Tibial nerve (tissue), 4 donors: ENCODE measurements at regions not wholly inside any gene's neighbourhood (a gene's known extent, or its start where the extent isn't known, plus 50 kb on each side); places are given as distances from the start of the nearest gene placed in this dataset.

ENCODE experiments used
- DNase-seq, 2 donors: peaks; one replicate each; pipeline ENCODE4 v3.0.0-alpha.2; 2019; ENCODE audit warnings: low spot score in 2 of 2
- H3K27ac ChIP-seq, 4 donors: fragments of 200-600 bp; sonication (generic) in 3 of 4; one replicate each; pipeline ENCODE4 v1.5.1; 2017 to 2019; ENCODE audit warnings: mild to moderate bottlenecking in 1 of 4
- H3K27me3 ChIP-seq, 2 donors: fragments of 200-600 bp; sonication (generic) in 1 of 2; one replicate each; pipeline versions ENCODE4 v1.5.1 to v1.6.0; 2017 to 2019
- H3K36me3 ChIP-seq, 3 donors: fragments of 200-600 bp; sonication (generic); one replicate each; pipeline ENCODE4 v1.5.1; 2018 to 2019
- H3K4me1 ChIP-seq, 4 donors: fragments of 200-600 bp; sonication (generic) in 3 of 4; one replicate each; pipeline ENCODE4 v1.5.1; 2017 to 2019
- H3K4me3 ChIP-seq, 4 donors: fragments of 200-600 bp; sonication (generic) in 3 of 4; one replicate each; pipeline ENCODE4 v1.5.1; 2017 to 2019; ENCODE audit warnings: mild to moderate bottlenecking in 1 of 4, moderate library complexity in 1 of 4
- H3K9me3 ChIP-seq, 4 donors: fragments of 200-600 bp; sonication (generic) in 3 of 4; one replicate each; pipeline ENCODE4 v1.5.1; 2017 to 2019
- EP300 ChIP-seq, 2 donors: sonication (generic); formaldehyde crosslinking; IDR thresholded peaks; one replicate each; pipeline ENCODE4 v1.6.1; 2017; ENCODE audit warnings: antibody characterized with exemption in 2 of 2, mild to moderate bottlenecking in 1 of 2
- POLR2A ChIP-seq, 2 donors: fragments of 450-650 bp; IDR thresholded peaks; one replicate each; pipeline ENCODE4 v1.6.1; 2017; ENCODE audit warnings: antibody characterized with exemption in 2 of 2, mild to moderate bottlenecking in 2 of 2, moderate library complexity in 2 of 2
- WGBS, 2 donors: methylation state at CpG; one replicate each; pipeline ENCODE4 v1.1.5; 2018; 5-methylcytosine and 5-hydroxymethylcytosine counted together
- TF ChIP-seq, protein P1 (sequence below), 5 experiments: fragments of 200-600 bp in 3 of 5; fragments of 450-650 bp in 2 of 5; sonication (generic) in 3 of 5; IDR thresholded peaks; one replicate each; pipeline ENCODE4 v1.5.1; 2016 to 2019; ENCODE audit warnings: antibody characterized with exemption in 5 of 5, mild to moderate bottlenecking in 3 of 5, moderate library complexity in 2 of 5

DNA sequence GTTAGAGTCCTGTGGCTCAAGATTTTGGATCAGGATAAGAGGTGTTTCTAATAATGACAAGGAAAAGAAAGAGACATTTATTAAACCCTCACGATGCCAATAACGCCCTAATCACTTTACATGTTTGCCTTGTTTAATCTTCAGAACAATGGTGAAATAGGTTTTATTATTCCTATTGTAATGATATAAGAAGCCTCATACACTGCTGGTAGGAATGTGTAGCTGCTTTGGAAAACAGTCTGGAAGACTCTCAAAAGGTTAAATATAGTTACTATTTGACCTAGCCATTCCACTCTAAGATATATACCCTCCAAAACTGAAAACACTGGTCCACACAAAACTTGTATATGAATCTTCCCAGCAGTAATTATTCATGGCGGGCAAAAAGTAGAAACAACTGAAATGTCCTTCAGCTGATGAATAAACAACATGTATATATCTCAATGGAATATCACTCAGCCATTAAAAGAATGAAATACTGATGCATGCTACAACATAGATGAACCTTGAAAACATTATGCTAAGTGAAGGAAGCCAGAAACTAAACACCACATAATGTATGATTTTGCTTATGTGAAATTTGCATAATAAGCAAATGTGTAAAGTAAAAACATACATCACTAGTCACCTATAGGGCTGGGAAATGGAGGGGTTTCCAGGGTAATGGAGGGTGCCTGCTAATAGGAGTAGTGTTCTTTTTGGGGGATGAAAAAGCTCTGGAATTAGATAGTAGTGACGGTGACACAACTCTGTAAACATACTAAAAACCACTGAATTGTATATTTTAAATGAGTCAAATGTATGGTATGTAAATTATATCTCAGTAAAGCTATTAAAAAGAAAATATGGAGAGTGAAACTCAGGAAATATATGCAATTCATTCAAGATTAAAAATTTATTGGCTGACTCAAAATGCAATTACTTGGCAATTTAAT is 76.9 kb upstream of the ANK3 start:
- no peak overlapping the region for H3K4me3 ChIP-seq
- H3K4me1 ChIP-seq = peaks cover 0 to 7% (median 0%) of the 10 kb centered on the region in 4 donors
- DNase-seq = no peak
- no peaks in the 10 kb centered on the region for H3K9me3 ChIP-seq
- no peaks in the 10 kb centered on the region for H3K36me3 ChIP-seq
- peak overlapping the region in 1 of 4 donors; percentile 14 for H3K27ac ChIP-seq
- H3K27me3 ChIP-seq = no peaks in the 10 kb centered on the region
- TF ChIP-seq POLR2A (IDR thresholded peaks at IDR 0.05) (no peak), EP300 (IDR thresholded peaks at IDR 0.05) (no peak)
- TF ChIP-seq, protein P1, sequence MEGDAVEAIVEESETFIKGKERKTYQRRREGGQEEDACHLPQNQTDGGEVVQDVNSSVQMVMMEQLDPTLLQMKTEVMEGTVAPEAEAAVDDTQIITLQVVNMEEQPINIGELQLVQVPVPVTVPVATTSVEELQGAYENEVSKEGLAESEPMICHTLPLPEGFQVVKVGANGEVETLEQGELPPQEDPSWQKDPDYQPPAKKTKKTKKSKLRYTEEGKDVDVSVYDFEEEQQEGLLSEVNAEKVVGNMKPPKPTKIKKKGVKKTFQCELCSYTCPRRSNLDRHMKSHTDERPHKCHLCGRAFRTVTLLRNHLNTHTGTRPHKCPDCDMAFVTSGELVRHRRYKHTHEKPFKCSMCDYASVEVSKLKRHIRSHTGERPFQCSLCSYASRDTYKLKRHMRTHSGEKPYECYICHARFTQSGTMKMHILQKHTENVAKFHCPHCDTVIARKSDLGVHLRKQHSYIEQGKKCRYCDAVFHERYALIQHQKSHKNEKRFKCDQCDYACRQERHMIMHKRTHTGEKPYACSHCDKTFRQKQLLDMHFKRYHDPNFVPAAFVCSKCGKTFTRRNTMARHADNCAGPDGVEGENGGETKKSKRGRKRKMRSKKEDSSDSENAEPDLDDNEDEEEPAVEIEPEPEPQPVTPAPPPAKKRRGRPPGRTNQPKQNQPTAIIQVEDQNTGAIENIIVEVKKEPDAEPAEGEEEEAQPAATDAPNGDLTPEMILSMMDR (IDR thresholded peaks at IDR 0.05) = no peak
- WGBS, 2 donors = 74 to 81% methylated on average over 4 of the region's 4 CpGs

DNA sequence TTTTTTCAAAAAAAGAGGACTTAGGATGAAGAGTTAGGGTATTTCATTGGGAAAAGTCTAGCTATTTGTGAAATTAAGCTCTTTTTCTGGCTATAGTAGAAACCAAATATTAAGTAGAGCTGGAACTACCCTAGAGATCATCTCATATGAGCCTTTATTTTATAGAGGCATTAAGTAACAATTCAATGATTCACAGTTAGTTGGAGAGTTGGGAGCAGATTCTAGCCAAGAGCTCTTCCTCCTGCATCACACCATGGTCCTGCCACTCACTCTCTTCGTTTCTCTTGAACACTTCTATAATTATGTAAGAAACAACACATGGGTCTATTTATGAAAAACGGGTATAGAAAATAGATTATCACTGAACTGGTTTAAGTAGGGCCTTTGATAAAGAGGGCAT is 76.1 kb upstream of the ANK3 start:
- H3K27me3 ChIP-seq = no peaks in the 10 kb centered on the region
- TF ChIP-seq POLR2A (IDR thresholded peaks at IDR 0.05) = no peak
- TF ChIP-seq EP300 (IDR thresholded peaks at IDR 0.05) = no peak
- TF ChIP-seq, protein P1 (IDR thresholded peaks at IDR 0.05) = no peak
- H3K4me3 ChIP-seq = no peak overlapping the region
- peaks cover 0 to 10% (median 0%) of the 10 kb centered on the region in 4 donors for H3K4me1 ChIP-seq
- peak overlapping the region in 1 of 4 donors; percentile 14 for H3K27ac ChIP-seq
- H3K36me3 ChIP-seq = no peaks in the 10 kb centered on the region
- H3K9me3 ChIP-seq = no peaks in the 10 kb centered on the region
- no peak for DNase-seq
- WGBS, 2 donors = 30 to 51% methylated on average over 2 of the region's 2 CpGs

DNA sequence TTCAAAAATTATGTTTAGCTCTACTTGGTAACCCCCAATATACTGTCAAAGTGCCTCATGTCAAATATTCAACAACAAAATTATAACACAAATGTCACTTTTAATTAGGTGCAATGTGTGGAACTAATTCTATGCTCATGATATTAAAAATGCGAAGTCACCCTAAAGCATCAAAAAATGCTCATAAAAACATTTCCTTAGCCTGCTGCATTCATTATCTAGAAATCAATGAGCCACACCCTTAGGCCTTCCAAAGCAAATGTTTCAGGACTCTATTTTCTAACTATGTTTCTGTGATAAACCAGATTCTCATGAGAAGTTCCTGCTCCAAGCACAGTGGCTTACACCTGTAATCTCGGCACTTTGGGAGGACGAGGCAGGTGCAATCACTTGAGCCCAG is 75.0 kb upstream of the ANK3 start:
- Histone ChIP-seq H3K4me3 (no peak overlapping the region), H3K36me3 (no peaks in the 10 kb centered on the region), H3K27ac (no peak overlapping the region), H3K9me3 (no peaks in the 10 kb centered on the region), H3K27me3 (no peaks in the 10 kb centered on the region), H3K4me1 (peaks cover 0 to 11% (median 0%) of the 10 kb centered on the region in 4 donors)
- no peak for DNase-seq
- TF ChIP-seq EP300 (IDR thresholded peaks at IDR 0.05) (no peak), POLR2A (IDR thresholded peaks at IDR 0.05) (no peak)
- WGBS, 2 donors = 90 to 95% methylated on average over 3 of the region's 3 CpGs

DNA sequence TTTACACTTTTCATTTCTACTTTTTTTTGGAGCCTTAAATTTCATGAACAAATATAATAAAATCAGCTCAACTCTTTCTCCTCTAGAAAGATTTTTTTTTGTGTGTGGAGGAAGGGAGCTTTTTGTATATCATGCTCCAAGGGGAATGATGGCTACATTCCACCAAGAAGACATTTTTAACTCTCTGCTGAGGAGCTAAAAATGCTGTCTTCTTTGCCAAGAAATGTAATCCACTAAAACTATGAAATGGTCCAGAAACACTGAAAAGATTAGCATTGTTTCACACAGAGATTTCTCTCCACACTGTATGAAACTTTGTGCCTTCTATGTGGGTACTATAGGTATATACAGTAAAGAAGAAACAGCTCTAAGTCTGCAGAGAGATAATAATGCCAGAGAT is 74.1 kb upstream of the ANK3 start:
- H3K4me3 ChIP-seq = no peak overlapping the region
- DNase-seq = no peak
- H3K9me3 ChIP-seq = no peaks in the 10 kb centered on the region
- TF ChIP-seq, protein P1 (IDR thresholded peaks at IDR 0.05) = no peak
- TF ChIP-seq POLR2A (IDR thresholded peaks at IDR 0.05) (no peak), EP300 (IDR thresholded peaks at IDR 0.05) (no peak)
- H3K4me1 ChIP-seq = peaks cover 0 to 18% (median 0%) of the 10 kb centered on the region in 4 donors
- no peaks in the 10 kb centered on the region for H3K36me3 ChIP-seq
- H3K27me3 ChIP-seq = no peaks in the 10 kb centered on the region
- no peak overlapping the region for H3K27ac ChIP-seq

DNA sequence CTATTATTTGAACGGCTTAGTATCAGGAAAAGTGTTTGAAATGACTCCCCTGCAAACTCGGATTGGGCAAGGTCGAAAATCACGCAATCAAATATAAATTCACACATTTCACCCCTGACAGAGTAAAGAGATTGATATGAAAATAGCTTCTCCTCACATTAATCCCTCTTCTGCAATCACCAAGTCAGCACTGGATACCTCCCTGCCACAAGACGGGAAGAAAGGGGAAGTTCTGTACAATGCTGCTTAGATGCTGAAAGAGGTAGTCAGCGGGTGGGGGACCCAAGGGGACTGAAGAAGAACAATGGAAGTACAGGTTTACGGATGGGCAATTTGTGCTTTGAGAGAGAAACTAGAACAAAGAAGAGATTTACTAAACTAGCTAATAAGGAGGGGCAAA is 72.0 kb upstream of the ANK3 start:
- 66 to 69% methylated on average over 7 of the region's 7 CpGs for WGBS, 2 donors
- no peak overlapping the region for H3K4me3 ChIP-seq
- TF ChIP-seq EP300 (IDR thresholded peaks at IDR 0.05) = no peak
- TF ChIP-seq, protein P1 (IDR thresholded peaks at IDR 0.05) = no peak
- TF ChIP-seq POLR2A (IDR thresholded peaks at IDR 0.05) = no peak
- peak in 1 of 2 donors; percentile 6 for DNase-seq
- no peaks in the 10 kb centered on the region for H3K36me3 ChIP-seq
- H3K27me3 ChIP-seq = no peaks in the 10 kb centered on the region
- no peak overlapping the region for H3K27ac ChIP-seq
- peaks cover 0 to 25% (median 0%) of the 10 kb centered on the region in 4 donors for H3K4me1 ChIP-seq
- H3K9me3 ChIP-seq = no peaks in the 10 kb centered on the region
